IPS-NIHi11 (cell line): ENCODE measurements at regions not wholly inside any gene's neighbourhood (a gene's known extent, or its start where the extent isn't known, plus 50 kb on each side); places are given as distances from the start of the nearest gene placed in this dataset.
A peak's percentile ranks its signal among the peaks of the same experiment; 100 is the strongest.
"Not testable (repeated sequence)": the region's sequence is repeated elsewhere in the genome, so short reads cannot be mapped to it uniquely, and the experiment has no call there.

Source experiments
- DNase-seq: peaks from one replicate; pipeline ENCODE4 v3.0.0; 2012; ENCODE audit warnings: mixed read lengths, low spot score

DNA sequence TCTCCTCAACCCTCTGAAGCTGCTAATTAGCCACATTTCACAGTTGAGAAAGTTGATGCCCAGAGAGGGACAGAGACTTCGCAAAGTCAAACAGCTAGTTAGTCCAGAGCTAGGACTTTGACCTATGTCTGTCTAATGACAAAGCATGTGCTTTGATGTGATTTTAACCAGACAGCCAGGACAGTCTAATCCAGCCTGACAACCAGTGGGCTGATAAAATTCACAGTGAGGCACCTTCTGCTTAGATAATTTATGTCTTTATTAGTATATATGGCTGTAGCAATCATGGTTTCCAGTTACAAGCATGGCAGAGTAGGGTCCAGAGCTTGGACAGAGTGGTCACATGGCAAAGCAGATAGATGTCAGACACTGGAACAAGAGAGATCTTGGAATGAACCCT, 133.6 kb upstream of the C1QTNF7 start:
- DNase-seq: no peak

GRCh38 chr4:15294832-15295231, 133.0 kb upstream of the C1QTNF7 start:
- DNase-seq: no peak

- DNase-seq: no peak
Measured at GRCh38 chr4:15295421-15296162, 132.2 kb upstream of the C1QTNF7 start.

GRCh38 chr4:15297344-15297743, 130.5 kb upstream of the C1QTNF7 start:
- DNase-seq: no peak

DNA sequence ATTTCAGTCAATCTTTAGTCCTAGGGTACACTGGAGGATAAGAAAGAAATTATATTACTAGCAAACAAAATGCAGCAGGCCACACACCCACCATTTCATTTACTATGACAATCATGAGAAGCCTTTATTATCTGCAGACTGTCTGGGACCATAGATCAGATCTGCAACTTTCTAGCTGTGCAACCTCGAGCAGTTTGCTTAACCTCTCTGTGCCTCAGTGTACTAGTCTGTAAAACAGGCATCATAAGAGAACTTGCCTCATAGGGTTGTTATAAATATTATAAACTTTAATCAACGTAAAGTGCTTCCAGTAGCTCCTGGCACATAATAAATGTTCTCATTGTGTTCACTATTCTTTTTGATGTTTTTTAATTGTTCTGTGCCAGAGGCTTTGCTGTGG, 128.2 kb upstream of the C1QTNF7 start:
- DNase-seq: no peak

DNA sequence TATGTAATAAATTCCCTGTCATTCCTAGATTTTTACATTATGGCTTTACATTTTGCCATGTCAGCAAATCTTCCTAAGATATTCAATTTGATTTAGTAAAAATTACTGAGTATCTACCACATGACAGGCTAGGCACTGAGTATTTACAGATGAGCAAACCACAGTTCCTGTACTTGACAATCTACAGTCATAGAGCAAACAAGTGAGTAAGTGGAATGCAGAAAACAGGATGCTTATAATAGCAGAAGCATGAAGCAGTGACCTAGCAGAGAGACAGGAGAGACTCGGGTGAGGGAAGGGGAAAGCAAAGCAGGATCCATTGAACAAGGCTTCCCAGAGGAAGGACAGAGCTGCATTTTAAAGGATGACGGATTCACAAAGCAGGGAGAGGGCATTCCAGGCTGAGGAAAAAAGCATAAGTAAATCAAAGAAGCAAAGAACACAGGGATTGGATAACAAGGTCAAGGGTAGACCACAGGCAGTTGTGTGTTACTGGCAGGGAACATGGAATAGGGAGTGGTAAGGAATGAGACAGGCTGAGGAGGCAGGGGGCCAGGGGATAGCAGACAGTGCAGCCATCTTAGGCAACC, 124.7 kb upstream of the C1QTNF7 start:
- DNase-seq: no peak

GRCh38 chr4:15314974-15315373, 112.9 kb upstream of the C1QTNF7 start:
- DNase-seq: no peak

GRCh38 chr4:15317246-15317645, 110.6 kb upstream of the C1QTNF7 start:
- DNase-seq: no peak

DNA sequence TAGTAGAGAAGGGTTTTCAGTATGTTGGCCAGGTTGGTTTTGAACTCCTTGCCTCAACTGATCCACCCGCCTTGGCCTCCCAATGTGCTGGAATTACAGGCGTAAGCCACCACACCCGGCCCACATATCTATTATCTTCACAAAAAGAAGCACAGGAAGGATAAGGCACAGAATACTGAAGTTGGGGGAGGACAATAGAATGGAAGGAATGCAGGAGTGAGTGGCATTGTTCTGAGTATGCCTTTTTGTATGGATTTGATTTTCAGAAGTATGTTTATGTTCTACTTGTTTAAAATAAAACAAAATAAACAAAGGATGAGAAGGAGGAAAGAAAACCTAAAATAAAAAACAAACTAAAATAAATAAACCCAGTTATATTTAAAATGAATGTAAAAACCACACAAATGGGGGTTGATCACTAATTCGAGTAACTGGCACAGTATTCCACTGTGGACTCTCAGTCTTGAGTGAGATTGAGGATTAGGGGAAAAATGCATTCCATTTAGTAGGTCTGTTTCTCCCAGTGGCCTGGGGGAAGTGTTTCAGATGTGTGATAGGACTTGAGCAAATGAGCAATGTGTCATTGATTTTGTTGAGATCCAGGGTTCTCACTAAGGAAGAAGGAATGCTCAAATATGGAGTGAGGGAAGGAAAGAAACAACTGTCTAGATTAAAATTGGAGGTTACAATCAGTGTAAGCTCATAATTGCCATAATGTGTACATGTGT, 109.0 kb upstream of the C1QTNF7 start:
- DNase-seq: no peak

GRCh38 chr4:15320121-15320678, 107.6 kb upstream of the C1QTNF7 start:
- DNase-seq: no peak

DNA sequence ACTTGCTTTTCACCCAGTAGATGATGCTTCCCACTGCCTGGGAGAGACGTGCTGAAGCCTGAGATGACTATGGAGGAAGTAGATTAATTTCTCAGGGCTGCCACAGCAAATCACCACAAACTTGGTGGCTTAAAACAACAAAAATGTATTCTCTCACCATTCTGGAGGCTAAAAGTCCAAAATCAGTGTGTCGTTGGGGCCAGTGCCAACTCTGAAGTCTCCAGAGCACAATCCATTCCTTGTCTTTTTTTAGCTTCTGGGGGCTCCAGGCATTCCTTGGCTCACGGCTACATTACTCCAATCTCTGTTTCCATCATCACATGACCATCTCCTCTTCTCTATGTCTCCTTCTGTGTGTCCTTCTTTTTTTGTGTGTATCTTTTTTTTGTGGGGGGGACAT, 105.8 kb upstream of the C1QTNF7 start:
- DNase-seq: no peak

DNA sequence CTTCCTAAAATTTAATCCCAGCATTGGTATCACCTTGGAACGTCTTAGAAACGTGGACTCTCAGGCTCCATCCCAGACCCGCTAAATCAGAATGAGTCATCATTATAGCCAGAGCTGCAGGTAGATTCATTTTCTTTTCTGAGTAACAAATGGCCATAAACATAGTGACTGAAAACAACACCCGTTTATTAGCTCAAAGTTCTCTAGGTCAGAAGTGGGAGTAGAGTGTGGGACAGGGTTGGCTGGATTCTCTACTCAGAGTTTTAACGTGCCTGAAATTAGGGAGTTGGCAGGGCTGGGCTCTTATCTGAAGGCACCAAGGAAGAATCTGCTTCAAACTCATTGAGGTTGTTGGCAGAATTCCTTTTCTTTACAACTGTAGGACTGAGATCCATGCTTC, 101.8 kb upstream of the C1QTNF7 start:
- DNase-seq: no peak

DNA sequence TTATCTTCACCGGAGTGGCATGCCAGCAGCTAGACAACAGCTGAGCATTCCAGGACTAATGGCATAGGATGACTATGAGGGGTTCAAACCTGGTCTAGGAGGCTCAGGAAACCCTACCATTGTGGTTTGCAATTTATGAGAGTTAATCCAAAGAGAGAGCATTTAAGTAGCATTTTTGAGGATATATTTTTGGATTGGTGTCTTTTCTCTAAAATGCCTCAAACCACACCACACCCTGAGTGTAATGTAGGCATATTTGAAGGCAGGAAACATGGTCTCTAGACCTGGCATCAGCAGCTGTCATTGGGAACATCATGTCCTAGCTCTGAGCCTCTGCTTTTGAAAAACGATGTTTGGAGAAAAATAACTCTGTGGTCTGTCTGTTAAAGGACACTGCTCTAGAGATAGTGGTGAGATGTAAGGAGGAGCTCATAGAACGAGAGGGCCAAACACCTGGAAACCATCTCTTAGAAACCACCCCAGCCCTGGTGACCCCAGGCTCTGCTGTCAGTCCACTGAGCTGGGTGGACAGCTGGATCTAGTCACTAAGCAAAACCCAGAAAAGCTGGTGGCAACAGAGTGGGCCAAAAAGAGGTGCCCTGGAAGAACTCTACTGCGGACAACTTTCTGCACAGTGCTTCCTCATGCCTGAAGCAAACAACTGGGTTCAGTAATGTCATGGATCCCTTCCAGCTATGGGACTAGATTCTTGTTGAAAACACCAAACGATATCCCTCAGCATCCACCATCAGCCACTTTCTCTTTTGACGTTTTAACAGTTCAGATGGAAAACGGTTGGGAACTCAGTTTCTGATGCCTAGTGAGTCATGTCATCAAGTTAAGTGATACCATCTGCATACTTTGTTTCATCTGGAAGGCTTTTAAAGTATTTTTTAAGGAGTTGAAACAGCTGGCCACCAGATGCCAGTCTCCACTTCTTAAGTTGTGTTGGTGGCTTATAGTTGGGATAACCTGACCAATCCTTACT, 100.2 kb upstream of the C1QTNF7 start:
- DNase-seq: no peak

GRCh38 chr4:15331930-15332329, 95.9 kb upstream of the C1QTNF7 start:
- no peak for DNase-seq

DNA sequence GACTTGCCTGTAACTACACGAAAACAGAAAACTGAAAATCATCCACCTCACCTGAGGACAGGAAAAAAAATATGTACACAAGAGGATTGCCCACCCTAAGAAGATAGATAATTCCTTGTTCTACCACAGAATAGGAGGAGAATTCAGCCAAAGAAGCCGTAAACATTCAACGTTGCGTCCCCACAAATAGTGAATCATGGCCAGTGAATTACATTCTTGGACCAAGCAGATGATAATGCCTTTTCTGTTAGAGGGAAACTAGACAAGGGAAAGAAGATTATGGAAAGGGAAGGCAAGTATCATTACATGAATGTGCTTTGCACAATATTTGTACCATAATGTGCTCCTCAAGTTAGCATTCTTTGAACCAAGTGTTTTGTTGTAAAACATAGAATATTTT, 95.5 kb upstream of the C1QTNF7 start:
- DNase-seq: no peak

GRCh38 chr4:15333692-15334633, 93.9 kb upstream of the C1QTNF7 start:
- no peak for DNase-seq

DNA sequence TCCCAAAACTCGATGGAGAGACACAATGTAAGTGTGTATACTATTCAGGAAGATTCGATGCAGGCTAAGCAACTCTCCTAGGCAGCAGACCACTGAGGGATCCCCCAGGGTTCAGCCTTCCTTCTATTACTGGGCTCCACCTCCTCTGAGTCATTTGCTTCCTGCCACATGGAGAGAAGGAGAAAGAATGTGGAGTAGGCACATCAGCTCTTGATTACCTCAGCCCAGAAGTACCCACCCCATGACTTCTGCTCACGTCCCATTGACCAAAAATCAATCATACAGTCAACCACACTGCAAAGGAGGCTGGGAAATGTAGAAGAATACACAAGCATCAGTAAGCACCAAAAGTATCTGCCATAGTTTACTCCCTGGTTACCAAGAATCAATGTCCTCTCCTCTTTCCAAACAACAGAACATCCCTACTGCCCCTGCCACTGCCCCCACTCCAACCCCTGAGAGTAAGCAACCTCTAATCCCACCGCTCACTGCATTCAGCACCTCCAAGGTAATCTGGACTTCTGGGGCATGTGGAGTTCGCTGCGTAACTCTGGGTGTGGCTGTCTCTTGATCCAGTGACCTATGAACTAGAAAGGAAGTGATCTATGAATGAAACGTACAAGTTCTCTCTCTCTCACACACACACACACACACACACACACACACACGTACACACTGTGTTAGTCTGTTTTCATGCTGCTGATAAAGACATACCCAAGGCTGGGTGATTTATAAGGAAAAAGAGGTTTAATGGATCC, 91.2 kb upstream of the C1QTNF7 start:
- DNase-seq: peak; percentile 47

GRCh38 chr4:15337168-15337657, 90.6 kb upstream of the C1QTNF7 start:
- not testable (repeated sequence) for DNase-seq

GRCh38 chr4:15339737-15340136, 88.1 kb upstream of the C1QTNF7 start:
- no peak for DNase-seq

DNA sequence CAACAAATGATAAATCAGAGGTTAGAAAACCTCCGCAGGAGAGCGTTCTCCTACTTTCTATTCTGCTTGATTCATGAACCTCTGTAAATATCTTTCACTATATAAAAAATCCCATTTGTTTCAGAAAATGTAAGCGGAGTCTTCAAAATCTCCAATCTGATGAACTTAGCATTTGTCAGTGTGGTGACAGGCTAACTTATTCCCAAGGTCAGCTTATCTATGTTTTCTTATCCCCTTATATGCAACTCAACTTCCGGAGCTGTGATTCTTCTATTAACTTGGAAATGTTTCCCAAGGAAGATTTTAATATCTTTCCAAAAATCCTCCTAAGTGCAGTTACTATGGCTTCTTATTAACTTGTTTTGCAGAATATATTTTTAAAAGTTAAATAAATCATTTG, 87.5 kb upstream of the C1QTNF7 start:
- no peak for DNase-seq
